Nephron progenitor cell (in vitro differentiated cells): ENCODE measurements at regions not wholly inside any gene's neighbourhood (a gene's known extent, or its start where the extent isn't known, plus 50 kb on each side); places are given as distances from the start of the nearest gene placed in this dataset.

Experiments
- DNase-seq: peaks from one replicate; pipeline ENCODE4 v3.0.0; 2021
- H3K27ac Mint-ChIP-seq: 2 replicates; pipeline ENCODE4 v1.8.0; 2021; ENCODE audit warnings: mild to moderate bottlenecking, moderate library complexity, mixed read lengths
- H3K27me3 Mint-ChIP-seq: 2 replicates; pipeline ENCODE4 v1.8.0; 2021; ENCODE audit warnings: mild to moderate bottlenecking, low read depth, mixed read lengths; ENCODE audit not compliant: poor library complexity
- H3K36me3 Mint-ChIP-seq: 2 replicates; pipeline ENCODE4 v1.8.0; 2021; ENCODE audit warnings: low read depth, mixed read lengths
- H3K4me1 Mint-ChIP-seq: 2 replicates; pipeline ENCODE4 v1.8.0; 2021; ENCODE audit warnings: mixed read lengths
- H3K4me3 Mint-ChIP-seq: 2 replicates; pipeline ENCODE4 v1.8.0; 2021; ENCODE audit warnings: mild to moderate bottlenecking, moderate library complexity, mixed read lengths
- H3K9me3 Mint-ChIP-seq: 2 replicates; pipeline ENCODE4 v1.8.0; 2021; ENCODE audit warnings: mild to moderate bottlenecking, moderate library complexity, mixed read lengths
- CTCF ChIP-seq: fragments of 200-600 bp; sonication (generic); IDR thresholded peaks from 2 replicates; pipeline ENCODE4 v1.5.0; 2021; ENCODE audit warnings: antibody characterized with exemption

- no peak for TF ChIP-seq CTCF
- Mint-ChIP-seq H3K9me3 (no peaks in the 10 kb centered on the region), H3K27ac (no peak overlapping the region), H3K4me1 (no peaks in the 10 kb centered on the region), H3K27me3 (no peaks in the 10 kb centered on the region), H3K4me3 (no peak overlapping the region), H3K36me3 (no peaks in the 10 kb centered on the region)
- no peak for DNase-seq
These were observed 2160.4 kb downstream of the MAT2B start for GRCh38 chr5:165665735-165666400.

- no peak for TF ChIP-seq CTCF
- H3K27ac Mint-ChIP-seq: no peak overlapping the region
- H3K4me3 Mint-ChIP-seq: no peak overlapping the region
- H3K36me3 Mint-ChIP-seq: no peaks in the 10 kb centered on the region
- no peak for DNase-seq
- no peaks in the 10 kb centered on the region for H3K9me3 Mint-ChIP-seq
- no peaks in the 10 kb centered on the region for H3K27me3 Mint-ChIP-seq
- no peaks in the 10 kb centered on the region for H3K4me1 Mint-ChIP-seq
These were observed 2168.1 kb downstream of the MAT2B start for GRCh38 chr5:165673499-165673898.

GRCh38 chr5:165695796-165696195 lies 2190.4 kb downstream of the MAT2B start:
- Mint-ChIP-seq H3K27ac (no peak overlapping the region), H3K27me3 (no peaks in the 10 kb centered on the region), H3K36me3 (no peaks in the 10 kb centered on the region), H3K9me3 (peaks cover 7% of the 10 kb centered on the region), H3K4me3 (no peak overlapping the region), H3K4me1 (no peaks in the 10 kb centered on the region)
- DNase-seq: no peak
- no peak for TF ChIP-seq CTCF

- peaks cover 4% of the 10 kb centered on the region for H3K27me3 Mint-ChIP-seq
These were observed 2200.5 kb downstream of the MAT2B start for GRCh38 chr5:165705960-165706359.

GRCh38 chr5:165712011-165712410 lies 2206.6 kb downstream of the MAT2B start:
- Mint-ChIP-seq H3K36me3 (no peaks in the 10 kb centered on the region), H3K9me3 (no peaks in the 10 kb centered on the region), H3K27ac (peak overlapping the region; percentile 9), H3K27me3 (no peaks in the 10 kb centered on the region), H3K4me3 (no peak overlapping the region), H3K4me1 (peaks cover 5% of the 10 kb centered on the region)
- DNase-seq: no peak
- TF ChIP-seq CTCF: no peak

More at GRCh38 chr5:165705960-165706359, 2200.5 kb downstream of the MAT2B start:
- Mint-ChIP-seq H3K4me1 (no peaks in the 10 kb centered on the region), H3K27ac (no peak overlapping the region), H3K36me3 (no peaks in the 10 kb centered on the region), H3K4me3 (no peak overlapping the region), H3K9me3 (no peaks in the 10 kb centered on the region)
- no peak for TF ChIP-seq CTCF
- no peak for DNase-seq

- no peaks in the 10 kb centered on the region for H3K27me3 Mint-ChIP-seq
- H3K4me3 Mint-ChIP-seq: no peak overlapping the region
- TF ChIP-seq CTCF: no peak
- peaks cover 5% of the 10 kb centered on the region for H3K4me1 Mint-ChIP-seq
- peak overlapping the region; percentile 73 for H3K27ac Mint-ChIP-seq
- no peak for DNase-seq
- H3K9me3 Mint-ChIP-seq: no peaks in the 10 kb centered on the region
- H3K36me3 Mint-ChIP-seq: no peaks in the 10 kb centered on the region
These were observed 2209.2 kb downstream of the MAT2B start for GRCh38 chr5:165714598-165714997.
